HG03442 (cell line): ENCODE measurements at regions not wholly inside any gene's neighbourhood (a gene's known extent, or its start where the extent isn't known, plus 50 kb on each side); places are given as distances from the start of the nearest gene placed in this dataset.

Source experiments
- ATAC-seq: cut with Tn5 transposase; IDR thresholded peaks from one replicate; pipeline ENCODE4 v1.9.1; 2021; ENCODE audit warnings: mild to moderate bottlenecking, moderate library complexity; ENCODE audit not compliant: unreplicated experiment

GRCh38 chr12:114770323-114770722, 86.3 kb upstream of the TBX3 start:
- no peak for ATAC-seq

DNA sequence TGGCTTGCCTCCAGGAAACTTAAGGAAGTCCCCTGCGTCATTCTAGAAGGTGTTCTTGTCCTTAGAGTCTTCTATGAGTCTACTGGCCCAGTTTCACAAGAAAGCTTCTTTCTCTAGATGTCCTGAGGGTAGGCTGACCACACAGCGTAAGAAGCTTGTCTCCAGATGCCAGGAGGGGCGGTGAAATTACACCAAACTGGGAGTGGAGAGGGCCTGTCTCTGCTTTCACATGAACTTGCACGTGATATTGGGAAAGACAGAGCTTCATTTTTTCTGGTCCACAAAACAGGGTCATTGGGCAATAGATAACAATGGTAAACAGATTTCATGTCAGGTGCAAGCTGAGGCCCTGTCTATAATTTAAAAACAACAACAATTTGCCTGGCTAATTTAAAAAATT, 85.7 kb upstream of the TBX3 start:
- ATAC-seq = no peak

GRCh38 chr12:114767906-114768722, 84.1 kb upstream of the TBX3 start:
- ATAC-seq = no peak

DNA sequence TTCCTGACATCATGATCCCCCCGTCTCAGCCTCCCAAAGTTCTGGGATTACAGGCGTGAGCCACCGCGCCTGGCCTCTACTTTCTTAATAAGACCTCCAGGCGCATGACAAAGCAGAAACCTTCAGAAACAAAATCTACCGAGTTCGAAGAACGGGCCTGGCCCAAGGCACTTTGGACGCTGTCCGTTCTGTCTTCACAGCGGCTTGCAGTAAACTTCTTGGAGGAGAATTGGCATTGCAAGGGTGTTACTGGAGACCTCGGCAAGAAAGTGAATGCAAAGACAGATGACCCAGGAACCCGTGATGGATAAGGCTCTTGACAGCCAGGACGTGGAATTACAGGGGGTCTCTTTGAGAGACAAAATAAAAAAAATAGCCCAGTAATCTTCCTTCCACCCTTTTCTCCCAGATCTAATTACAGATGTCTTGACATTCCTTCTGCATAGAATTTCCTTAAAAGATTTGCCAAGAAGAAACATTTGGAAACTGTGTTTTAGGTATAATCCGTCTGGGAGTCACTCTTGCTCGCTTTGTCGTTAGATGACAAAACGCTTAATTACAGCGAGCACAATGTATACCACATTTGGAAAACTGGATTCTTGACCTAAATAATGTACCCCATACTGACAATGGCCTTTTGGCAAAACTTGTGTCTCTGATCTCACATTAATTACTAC, 83.2 kb upstream of the TBX3 start:
- no peak for ATAC-seq

DNA sequence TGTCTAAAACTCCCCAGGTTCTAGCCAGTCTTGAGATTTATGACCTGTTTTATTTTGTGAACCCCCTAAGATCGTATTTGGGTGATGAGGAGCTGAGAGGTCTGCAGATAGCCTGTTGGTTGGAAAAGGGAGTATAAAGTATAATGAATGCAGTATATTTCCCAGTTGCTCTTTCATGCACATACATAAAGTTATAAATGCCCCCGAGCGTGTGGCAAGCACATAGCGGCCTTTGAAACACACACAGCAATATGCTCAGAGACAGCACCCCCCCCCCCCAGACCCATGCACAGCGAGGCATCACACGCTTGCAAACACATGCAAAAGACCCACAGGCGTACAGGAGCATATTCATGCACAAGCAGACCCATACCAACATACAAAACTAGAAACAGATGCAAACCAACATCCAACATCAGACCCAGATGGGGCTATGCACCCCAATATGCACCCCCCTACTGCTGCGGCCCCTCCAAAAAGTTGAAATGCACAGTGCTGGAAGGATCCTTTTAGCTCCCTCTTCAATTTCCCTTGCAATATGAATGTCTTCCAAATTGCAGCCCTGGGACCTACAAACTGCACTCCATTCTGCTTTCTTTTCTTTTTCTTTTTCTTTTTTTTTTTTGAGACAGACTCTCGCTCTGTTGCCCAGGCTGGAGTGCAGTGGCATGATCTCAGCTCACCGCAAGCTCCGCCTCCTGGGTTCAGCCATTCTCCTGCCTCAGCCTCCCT, 82.2 kb upstream of the TBX3 start:
- ATAC-seq = no peak

GRCh38 chr12:114764510-114764909, 80.5 kb upstream of the TBX3 start:
- ATAC-seq = no peak

- no peak for ATAC-seq
Measured at GRCh38 chr12:114762490-114763110, 78.6 kb upstream of the TBX3 start.

- ATAC-seq = no peak
Measured at GRCh38 chr12:114760151-114760877, 76.3 kb upstream of the TBX3 start.

DNA sequence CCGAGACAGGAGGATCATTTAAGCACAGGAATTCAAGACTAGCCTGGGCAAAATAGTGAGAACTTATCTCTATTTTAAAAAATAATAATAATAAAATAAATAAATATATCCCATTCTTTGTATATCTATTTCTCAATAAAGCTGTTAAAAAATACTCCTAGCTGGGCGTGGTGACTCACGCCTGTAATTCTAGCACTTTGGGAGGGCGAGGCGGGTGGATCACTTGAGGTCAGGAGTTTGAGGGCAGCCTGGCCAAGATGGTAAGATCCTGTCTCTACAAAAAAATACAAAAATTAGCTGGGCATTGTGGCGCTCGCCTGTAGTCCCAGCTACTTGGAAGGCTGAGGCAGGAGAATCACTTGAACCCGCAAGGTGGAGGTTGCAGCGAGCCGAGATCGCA, 75.7 kb upstream of the TBX3 start:
- ATAC-seq = no peak

- ATAC-seq = no peak
Measured at GRCh38 chr12:114757684-114758325, 73.8 kb upstream of the TBX3 start.

GRCh38 chr12:114752217-114752616, 68.2 kb upstream of the TBX3 start:
- ATAC-seq = no peak

- ATAC-seq = no peak
Measured at GRCh38 chr12:114751712-114752111, 67.7 kb upstream of the TBX3 start.

- no peak for ATAC-seq
Measured at GRCh38 chr12:114750917-114751316, 66.9 kb upstream of the TBX3 start.

DNA sequence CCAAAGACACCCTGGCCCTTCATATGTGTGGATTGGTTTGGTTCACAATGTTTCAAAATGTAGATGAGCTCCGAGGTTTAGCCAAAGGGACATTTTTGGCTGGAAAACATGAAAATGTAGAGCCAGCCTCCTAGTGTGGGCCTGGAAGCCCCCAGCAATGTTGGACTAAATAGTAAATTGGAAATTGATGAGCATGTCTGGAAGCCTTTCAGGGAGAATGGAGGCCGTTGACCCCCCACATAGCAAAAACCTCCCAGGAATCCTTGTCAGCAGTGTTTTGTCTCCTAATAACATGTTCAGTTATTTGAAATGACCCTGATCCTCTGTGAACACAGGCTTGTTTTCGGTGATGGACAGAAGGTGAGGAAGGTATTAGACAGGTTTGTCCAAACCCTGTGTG, 65.1 kb upstream of the TBX3 start:
- ATAC-seq = no peak

- ATAC-seq = no peak
Measured at GRCh38 chr12:114747012-114747858, 63.3 kb upstream of the TBX3 start.

DNA sequence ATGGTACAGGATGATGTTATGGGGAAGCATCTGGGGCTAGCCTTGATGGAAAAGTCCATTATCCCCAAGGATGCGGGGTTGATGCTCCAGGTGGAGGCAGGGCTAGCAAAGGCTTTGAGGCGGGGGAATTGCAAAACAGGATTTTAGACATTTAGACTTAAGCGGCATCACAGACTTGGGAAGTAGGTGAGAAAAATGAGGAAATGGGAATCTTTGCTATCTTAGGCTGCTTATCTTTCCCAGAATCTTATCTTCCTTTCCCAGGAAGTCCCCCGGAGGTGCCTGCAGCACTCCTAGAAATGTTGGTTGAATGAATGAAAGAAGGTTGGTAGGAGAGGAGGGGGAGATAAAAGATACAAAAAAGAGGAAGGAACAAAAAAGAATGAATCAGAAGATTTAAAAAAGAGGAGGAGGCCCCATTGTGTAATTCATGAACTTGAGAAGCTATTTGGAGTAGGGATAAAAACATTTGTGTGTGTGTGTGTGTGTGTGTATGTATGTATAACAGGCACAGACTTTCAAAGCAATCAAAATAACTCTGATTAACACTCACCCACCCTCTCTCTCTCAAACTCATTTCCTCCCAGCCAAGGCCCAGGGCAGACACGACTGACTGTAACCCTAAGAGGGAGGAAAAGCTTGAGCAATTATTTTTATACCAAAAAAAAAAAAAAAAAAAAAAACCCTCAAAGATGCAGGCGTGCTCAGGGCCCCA, 62.5 kb upstream of the TBX3 start:
- ATAC-seq = no peak

DNA sequence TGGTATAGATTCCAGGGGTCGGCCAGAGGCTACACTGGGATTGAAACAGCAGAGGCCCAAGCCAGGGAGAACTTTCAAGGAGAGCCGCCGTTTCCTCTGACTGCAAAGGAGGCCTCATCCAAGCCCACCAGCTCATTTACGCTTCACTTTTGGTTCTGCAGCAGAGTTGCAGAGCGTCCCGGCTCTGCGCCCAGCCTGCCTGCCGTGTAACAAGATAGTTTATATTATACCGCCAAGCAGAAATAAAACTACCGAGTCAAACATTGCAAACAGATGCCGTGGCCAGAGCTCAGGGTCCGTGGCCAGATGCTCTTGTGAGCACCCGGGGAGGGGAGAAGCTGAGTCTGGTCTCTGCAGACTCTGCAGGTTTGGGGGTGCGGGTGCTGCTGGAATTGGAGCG, 60.7 kb upstream of the TBX3 start:
- no peak for ATAC-seq

- no peak for ATAC-seq
Measured at GRCh38 chr12:114744285-114744684, 60.3 kb upstream of the TBX3 start.

GRCh38 chr12:114743799-114744198, 59.8 kb upstream of the TBX3 start:
- no peak for ATAC-seq
